HUES6 (cell line): ENCODE measurements at regions not wholly inside any gene's neighbourhood (a gene's known extent, or its start where the extent isn't known, plus 50 kb on each side); places are given as distances from the start of the nearest gene placed in this dataset.
"Not testable (repeated sequence)": the region's sequence is repeated elsewhere in the genome, so short reads cannot be mapped to it uniquely, and the experiment has no call there.

Experiments used
- H3K27ac ChIP-seq: 2 replicates; pipeline ENCODE4 v1.7.0; 2013; ENCODE audit warnings: low read depth, mild to moderate bottlenecking, low read length, inconsistent platforms
- H3K27me3 ChIP-seq: 2 replicates; pipeline ENCODE4 v1.6.1; 2013; ENCODE audit warnings: low read length; ENCODE audit not compliant: control insufficient read depth, insufficient read depth
- H3K36me3 ChIP-seq: 2 replicates; pipeline ENCODE4 v1.6.1; 2013; ENCODE audit warnings: low read length; ENCODE audit not compliant: control insufficient read depth, insufficient read depth
- H3K4me1 ChIP-seq: 2 replicates; pipeline ENCODE4 v1.6.1; 2013; ENCODE audit warnings: low read length; ENCODE audit not compliant: control insufficient read depth, insufficient read depth
- H3K4me3 ChIP-seq: 2 replicates; pipeline ENCODE4 v1.5.1; 2013; ENCODE audit warnings: low read depth, low read length
- H3K9ac ChIP-seq: one replicate; pipeline ENCODE4 v1.6.1; 2013; ENCODE audit warnings: mild to moderate bottlenecking, low read length
- H3K9me3 ChIP-seq: 2 replicates; pipeline ENCODE4 v1.6.1; 2013; ENCODE audit warnings: low read depth, low read length; ENCODE audit not compliant: control insufficient read depth, insufficient read depth

- no peak overlapping the region for H3K4me3 ChIP-seq
- H3K27me3 ChIP-seq: no peaks in the 10 kb centered on the region
- no peaks in the 10 kb centered on the region for H3K4me1 ChIP-seq
- no peak overlapping the region for H3K9ac ChIP-seq
- no peaks in the 10 kb centered on the region for H3K9me3 ChIP-seq
- H3K36me3 ChIP-seq: no peaks in the 10 kb centered on the region
- no peak overlapping the region for H3K27ac ChIP-seq
Measured at GRCh38 chr4:164239976-164240375, 514.0 kb upstream of the SMIM31 start.

GRCh38 chr4:164251257-164251656 lies 502.7 kb upstream of the SMIM31 start:
- Histone ChIP-seq H3K27me3 (no peaks in the 10 kb centered on the region), H3K4me1 (peaks cover 4% of the 10 kb centered on the region; the same call in 1 of the 2 replicates), H3K27ac (no peak overlapping the region), H3K4me3 (no peak overlapping the region), H3K9ac (no peak overlapping the region), H3K9me3 (no peaks in the 10 kb centered on the region), H3K36me3 (no peaks in the 10 kb centered on the region)

- Histone ChIP-seq H3K27me3 (no peaks in the 10 kb centered on the region), H3K4me3 (no peak overlapping the region), H3K9me3 (no peaks in the 10 kb centered on the region), H3K27ac (no peak overlapping the region), H3K36me3 (no peaks in the 10 kb centered on the region), H3K4me1 (peaks cover 4% of the 10 kb centered on the region; the same call in 1 of the 2 replicates), H3K9ac (no peak overlapping the region)
Measured at GRCh38 chr4:164252286-164252685, 501.6 kb upstream of the SMIM31 start.

- H3K27ac ChIP-seq: no peak overlapping the region
- H3K36me3 ChIP-seq: no peaks in the 10 kb centered on the region
- H3K4me3 ChIP-seq: no peak overlapping the region
- H3K4me1 ChIP-seq: no peaks in the 10 kb centered on the region
- H3K9me3 ChIP-seq: no peaks in the 10 kb centered on the region
- H3K27me3 ChIP-seq: no peaks in the 10 kb centered on the region
- no peak overlapping the region for H3K9ac ChIP-seq
Measured at GRCh38 chr4:164261831-164262230, 492.1 kb upstream of the SMIM31 start.

- H3K27me3 ChIP-seq, H3K9me3 ChIP-seq, H3K36me3 ChIP-seq, H3K4me3 ChIP-seq, H3K4me1 ChIP-seq, H3K9ac ChIP-seq, H3K27ac ChIP-seq: not testable (repeated sequence)
Measured at GRCh38 chr4:164262508-164262907, 491.4 kb upstream of the SMIM31 start.

GRCh38 chr4:164277414-164277813 lies 476.5 kb upstream of the SMIM31 start:
- not testable (repeated sequence) for H3K9me3 ChIP-seq, H3K27me3 ChIP-seq, H3K4me3 ChIP-seq, H3K36me3 ChIP-seq, H3K9ac ChIP-seq, H3K4me1 ChIP-seq, H3K27ac ChIP-seq

- Histone ChIP-seq H3K27ac (no peak overlapping the region), H3K27me3 (no peaks in the 10 kb centered on the region), H3K9ac (no peak overlapping the region)
Measured at GRCh38 chr4:164287173-164287572, 466.8 kb upstream of the SMIM31 start.

GRCh38 chr4:164288578-164288977 lies 465.4 kb upstream of the SMIM31 start:
- H3K27me3 ChIP-seq: no peaks in the 10 kb centered on the region
- H3K4me3 ChIP-seq: no peak overlapping the region
- H3K27ac ChIP-seq: no peak overlapping the region
- no peaks in the 10 kb centered on the region for H3K36me3 ChIP-seq
- no peak overlapping the region for H3K9ac ChIP-seq
- H3K9me3 ChIP-seq: no peaks in the 10 kb centered on the region
- no peaks in the 10 kb centered on the region for H3K4me1 ChIP-seq

More at GRCh38 chr4:164287173-164287572, 466.8 kb upstream of the SMIM31 start:
- Histone ChIP-seq H3K4me3 (no peak overlapping the region), H3K4me1 (no peaks in the 10 kb centered on the region), H3K36me3 (no peaks in the 10 kb centered on the region), H3K9me3 (no peaks in the 10 kb centered on the region)

- Histone ChIP-seq H3K9me3 (no peaks in the 10 kb centered on the region), H3K36me3 (no peaks in the 10 kb centered on the region), H3K27me3 (no peaks in the 10 kb centered on the region)
Measured at GRCh38 chr4:164293203-164293602, 460.7 kb upstream of the SMIM31 start.

GRCh38 chr4:164293743-164294142 lies 460.2 kb upstream of the SMIM31 start:
- Histone ChIP-seq H3K9me3 (no peaks in the 10 kb centered on the region), H3K4me3 (no peak overlapping the region)

More at GRCh38 chr4:164293203-164293602, 460.7 kb upstream of the SMIM31 start:
- Histone ChIP-seq H3K4me3 (no peak overlapping the region), H3K27ac (no peak overlapping the region), H3K4me1 (no peaks in the 10 kb centered on the region), H3K9ac (no peak overlapping the region)

GRCh38 chr4:164301430-164301829 lies 452.5 kb upstream of the SMIM31 start:
- no peak overlapping the region for H3K4me3 ChIP-seq
- H3K27me3 ChIP-seq: no peaks in the 10 kb centered on the region
- H3K27ac ChIP-seq: no peak overlapping the region
- H3K36me3 ChIP-seq: no peaks in the 10 kb centered on the region
- no peaks in the 10 kb centered on the region for H3K4me1 ChIP-seq
- H3K9ac ChIP-seq: no peak overlapping the region
- no peaks in the 10 kb centered on the region for H3K9me3 ChIP-seq

More at GRCh38 chr4:164293743-164294142, 460.2 kb upstream of the SMIM31 start:
- no peaks in the 10 kb centered on the region for H3K27me3 ChIP-seq
- no peak overlapping the region for H3K9ac ChIP-seq
- no peaks in the 10 kb centered on the region for H3K36me3 ChIP-seq
- H3K4me1 ChIP-seq: no peaks in the 10 kb centered on the region
- H3K27ac ChIP-seq: no peak overlapping the region

- H3K27me3 ChIP-seq: no peaks in the 10 kb centered on the region
- H3K4me1 ChIP-seq: no peaks in the 10 kb centered on the region
- H3K36me3 ChIP-seq: no peaks in the 10 kb centered on the region
- no peaks in the 10 kb centered on the region for H3K9me3 ChIP-seq
- H3K27ac ChIP-seq: no peak overlapping the region
- H3K9ac ChIP-seq: no peak overlapping the region
- H3K4me3 ChIP-seq: no peak overlapping the region
Measured at GRCh38 chr4:164304101-164304639, 449.8 kb upstream of the SMIM31 start.
